Right lobe of liver (tissue), 4 donors: ENCODE measurements at regions not wholly inside any gene's neighbourhood (a gene's known extent, or its start where the extent isn't known, plus 50 kb on each side); places are given as distances from the start of the nearest gene placed in this dataset.

Source experiments
- POLR2A ChIP-seq: fragments of 450-650 bp; IDR thresholded peaks from one replicate; pipeline ENCODE4 v1.6.1; 2017; ENCODE audit warnings: antibody characterized with exemption, mild to moderate bottlenecking
- TF ChIP-seq, protein P1 (sequence below), 4 donors: fragments of 200-600 bp in 3 of 4; fragments of 450-650 bp in 1 of 4; IDR thresholded peaks; one replicate each; pipeline versions ENCODE4 v1.5.1 to v1.8.0; 2016 to 2022; ENCODE audit warnings: antibody characterized with exemption in 4 of 4, mild to moderate bottlenecking in 2 of 4
- donor health status: DM: no; HTN: no; CAD: no.
- donor health status: DM: no; HTN: no; CAD: no.
- donor health status: DM: no; HTN: yes; CAD: no.

- TF ChIP-seq, protein P1, sequence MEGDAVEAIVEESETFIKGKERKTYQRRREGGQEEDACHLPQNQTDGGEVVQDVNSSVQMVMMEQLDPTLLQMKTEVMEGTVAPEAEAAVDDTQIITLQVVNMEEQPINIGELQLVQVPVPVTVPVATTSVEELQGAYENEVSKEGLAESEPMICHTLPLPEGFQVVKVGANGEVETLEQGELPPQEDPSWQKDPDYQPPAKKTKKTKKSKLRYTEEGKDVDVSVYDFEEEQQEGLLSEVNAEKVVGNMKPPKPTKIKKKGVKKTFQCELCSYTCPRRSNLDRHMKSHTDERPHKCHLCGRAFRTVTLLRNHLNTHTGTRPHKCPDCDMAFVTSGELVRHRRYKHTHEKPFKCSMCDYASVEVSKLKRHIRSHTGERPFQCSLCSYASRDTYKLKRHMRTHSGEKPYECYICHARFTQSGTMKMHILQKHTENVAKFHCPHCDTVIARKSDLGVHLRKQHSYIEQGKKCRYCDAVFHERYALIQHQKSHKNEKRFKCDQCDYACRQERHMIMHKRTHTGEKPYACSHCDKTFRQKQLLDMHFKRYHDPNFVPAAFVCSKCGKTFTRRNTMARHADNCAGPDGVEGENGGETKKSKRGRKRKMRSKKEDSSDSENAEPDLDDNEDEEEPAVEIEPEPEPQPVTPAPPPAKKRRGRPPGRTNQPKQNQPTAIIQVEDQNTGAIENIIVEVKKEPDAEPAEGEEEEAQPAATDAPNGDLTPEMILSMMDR (IDR thresholded peaks at IDR 0.05): no peak
- no peak for TF ChIP-seq POLR2A
Measured at GRCh38 chr3:160092760-160093159, 104.1 kb downstream of the IL12A start.
